Body of pancreas (tissue), 4 donors: ENCODE measurements at regions not wholly inside any gene's neighbourhood (a gene's known extent, or its start where the extent isn't known, plus 50 kb on each side); places are given as distances from the start of the nearest gene placed in this dataset.

Experiments used
- CTCF ChIP-seq, 7 experiments: fragments of 450-650 bp in 4 of 7; fragments of 200-600 bp in 3 of 7; sonication (generic) in 3 of 7; IDR thresholded peaks; one replicate each; pipeline ENCODE4 v1.5.1; 2016 to 2019; ENCODE audit warnings: antibody characterized with exemption in 7 of 7
- POLR2A ChIP-seq, 3 donors: fragments of 450-650 bp; IDR thresholded peaks; one replicate each; pipeline ENCODE4 v1.6.1; 2016; ENCODE audit warnings: antibody characterized with exemption in 3 of 3, mild to moderate bottlenecking in 2 of 3

GRCh38 chr2:192419786-192420185 is 225.1 kb upstream of the TMEFF2 start:
- TF ChIP-seq CTCF (IDR thresholded peaks at IDR 0.05) (no peak), POLR2A (IDR thresholded peaks at IDR 0.05) (no peak)
